Fibroblast of mammary gland (primary cell): ENCODE measurements at regions not wholly inside any gene's neighbourhood (a gene's known extent, or its start where the extent isn't known, plus 50 kb on each side); places are given as distances from the start of the nearest gene placed in this dataset.
A peak's percentile ranks its signal among the peaks of the same experiment; 100 is the strongest.

Experiments used
- DNase-seq: peaks from one replicate; pipeline ENCODE4 v3.0.0-alpha.2; 2010; ENCODE audit warnings: low read depth
- H3K4me3 ChIP-seq: 2 replicates; pipeline ENCODE4 v1.5.1; 2011; ENCODE audit warnings: low read depth, mild to moderate bottlenecking, low read length, moderate library complexity; ENCODE audit not compliant: control insufficient read depth
- TF ChIP-seq, protein P1 (sequence below): conservative IDR thresholded peaks from 2 replicates; pipeline ENCODE4 v1.5.1; 2011; ENCODE audit warnings: low read depth, low read length, inconsistent platforms; ENCODE audit not compliant: control insufficient read depth, insufficient read depth

DNA sequence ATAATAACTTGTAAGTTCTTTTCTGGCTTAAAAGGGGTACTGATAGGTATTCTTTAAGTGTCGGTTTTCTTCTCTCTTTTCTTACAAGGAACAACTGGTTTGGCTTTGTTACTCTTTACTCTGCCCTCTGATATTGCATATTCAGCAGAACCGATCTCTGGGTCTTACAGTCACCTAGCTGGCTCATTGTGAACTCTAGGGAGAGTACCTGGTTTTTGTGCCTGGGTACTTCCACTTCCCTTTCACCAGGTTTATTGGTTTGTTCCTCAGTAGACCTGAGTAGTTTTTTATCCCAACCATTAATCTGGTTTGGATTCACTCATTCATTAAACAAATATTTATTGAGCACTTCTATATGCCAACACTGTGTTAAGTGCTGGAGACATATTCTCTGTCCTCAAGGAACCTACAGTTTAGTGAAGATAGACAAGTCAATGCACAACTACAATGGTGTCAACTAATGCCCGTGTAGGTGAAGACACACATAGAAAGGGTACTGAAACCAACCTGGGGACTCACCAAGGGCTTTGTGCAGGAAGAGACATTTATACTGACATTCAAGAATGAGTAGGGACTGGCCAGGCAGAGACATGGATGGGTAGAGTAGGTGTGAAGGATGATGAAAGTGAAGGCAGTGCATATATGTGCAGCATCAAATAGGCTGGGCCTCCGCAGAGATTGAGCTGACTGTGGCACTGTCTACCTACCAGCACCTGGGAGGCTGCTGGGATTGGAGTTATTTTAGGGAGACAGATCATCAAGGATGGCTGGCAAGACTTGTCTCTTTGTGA lies 348.8 kb upstream of the C11orf87 start:
- no peak overlapping the region for H3K4me3 ChIP-seq
- DNase-seq, result no peak
- TF ChIP-seq, protein P1, sequence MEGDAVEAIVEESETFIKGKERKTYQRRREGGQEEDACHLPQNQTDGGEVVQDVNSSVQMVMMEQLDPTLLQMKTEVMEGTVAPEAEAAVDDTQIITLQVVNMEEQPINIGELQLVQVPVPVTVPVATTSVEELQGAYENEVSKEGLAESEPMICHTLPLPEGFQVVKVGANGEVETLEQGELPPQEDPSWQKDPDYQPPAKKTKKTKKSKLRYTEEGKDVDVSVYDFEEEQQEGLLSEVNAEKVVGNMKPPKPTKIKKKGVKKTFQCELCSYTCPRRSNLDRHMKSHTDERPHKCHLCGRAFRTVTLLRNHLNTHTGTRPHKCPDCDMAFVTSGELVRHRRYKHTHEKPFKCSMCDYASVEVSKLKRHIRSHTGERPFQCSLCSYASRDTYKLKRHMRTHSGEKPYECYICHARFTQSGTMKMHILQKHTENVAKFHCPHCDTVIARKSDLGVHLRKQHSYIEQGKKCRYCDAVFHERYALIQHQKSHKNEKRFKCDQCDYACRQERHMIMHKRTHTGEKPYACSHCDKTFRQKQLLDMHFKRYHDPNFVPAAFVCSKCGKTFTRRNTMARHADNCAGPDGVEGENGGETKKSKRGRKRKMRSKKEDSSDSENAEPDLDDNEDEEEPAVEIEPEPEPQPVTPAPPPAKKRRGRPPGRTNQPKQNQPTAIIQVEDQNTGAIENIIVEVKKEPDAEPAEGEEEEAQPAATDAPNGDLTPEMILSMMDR, result no peak

DNA sequence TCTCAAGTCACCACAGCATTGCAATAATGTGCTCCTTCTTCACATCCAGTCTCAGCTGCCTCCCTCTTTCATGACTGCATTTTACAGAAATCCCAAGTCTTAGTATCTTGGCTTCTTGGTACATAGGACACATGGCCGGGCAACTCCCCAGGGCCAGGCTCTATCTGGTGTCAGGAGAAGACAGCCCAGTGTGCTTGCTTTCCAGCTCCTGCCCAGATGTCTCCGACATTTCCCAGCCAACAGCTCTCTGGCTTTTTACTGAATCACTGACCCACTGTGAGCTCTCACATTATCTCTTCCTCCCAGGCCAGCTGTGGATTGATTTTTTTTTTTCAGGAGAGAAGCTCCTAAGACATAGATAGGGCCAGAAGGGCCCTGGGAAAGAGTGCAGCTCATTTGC lies 346.0 kb upstream of the C11orf87 start:
- TF ChIP-seq, protein P1, result no peak
- no peak for DNase-seq
- no peak overlapping the region for H3K4me3 ChIP-seq

DNA sequence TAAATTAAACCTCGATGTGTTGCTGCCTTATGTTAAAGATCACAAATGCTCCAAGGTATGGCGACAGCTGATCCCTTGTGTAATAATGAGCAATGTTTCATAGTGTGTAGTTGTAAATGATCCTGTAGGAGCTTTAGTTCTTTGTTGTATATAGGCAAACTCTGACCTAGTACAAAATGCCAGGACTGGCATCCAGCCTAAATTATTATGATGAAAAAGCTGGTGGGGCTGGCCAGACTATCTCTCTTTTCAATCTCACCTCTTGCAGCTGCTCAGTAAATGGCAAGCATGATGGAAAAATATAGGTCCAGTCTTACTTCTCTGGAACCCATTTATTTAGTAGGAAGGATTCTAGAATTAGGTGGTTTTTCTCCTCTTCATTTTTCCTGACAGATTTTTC lies 345.1 kb upstream of the C11orf87 start:
- no peak for DNase-seq
- TF ChIP-seq, protein P1, result no peak
- H3K4me3 ChIP-seq, result no peak overlapping the region

DNA sequence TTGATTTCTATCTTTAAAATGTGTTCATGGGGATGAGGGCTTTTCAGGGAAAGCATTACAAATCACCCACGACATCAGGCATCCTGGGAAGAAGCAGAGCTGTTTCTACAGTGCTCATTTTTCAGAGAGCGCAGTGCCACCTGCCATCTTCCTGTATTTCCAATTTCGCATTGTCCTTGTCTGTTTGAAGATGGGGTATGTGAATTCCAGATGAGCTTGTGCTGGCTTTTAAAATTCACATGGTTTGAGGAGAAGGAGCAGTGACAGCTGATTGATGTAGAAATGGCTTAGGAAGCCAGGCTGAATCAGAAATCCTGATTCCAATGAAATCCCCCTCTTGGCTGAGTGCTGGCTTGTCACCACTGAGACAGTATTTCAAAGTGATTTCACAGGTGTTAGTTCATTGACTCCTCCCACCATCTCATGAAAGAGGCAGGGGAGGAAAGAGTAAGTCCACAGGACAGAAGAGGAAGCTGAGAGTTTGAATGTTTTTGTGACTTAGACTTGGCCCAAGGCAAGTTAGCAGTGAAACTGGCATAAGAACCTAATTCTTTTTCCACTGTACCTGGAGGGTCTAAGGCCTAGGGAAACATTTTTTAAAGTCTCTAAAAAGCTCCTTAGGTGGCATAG lies 344.6 kb upstream of the C11orf87 start:
- H3K4me3 ChIP-seq, result no peak overlapping the region
- TF ChIP-seq, protein P1, result no peak
- no peak for DNase-seq

DNA sequence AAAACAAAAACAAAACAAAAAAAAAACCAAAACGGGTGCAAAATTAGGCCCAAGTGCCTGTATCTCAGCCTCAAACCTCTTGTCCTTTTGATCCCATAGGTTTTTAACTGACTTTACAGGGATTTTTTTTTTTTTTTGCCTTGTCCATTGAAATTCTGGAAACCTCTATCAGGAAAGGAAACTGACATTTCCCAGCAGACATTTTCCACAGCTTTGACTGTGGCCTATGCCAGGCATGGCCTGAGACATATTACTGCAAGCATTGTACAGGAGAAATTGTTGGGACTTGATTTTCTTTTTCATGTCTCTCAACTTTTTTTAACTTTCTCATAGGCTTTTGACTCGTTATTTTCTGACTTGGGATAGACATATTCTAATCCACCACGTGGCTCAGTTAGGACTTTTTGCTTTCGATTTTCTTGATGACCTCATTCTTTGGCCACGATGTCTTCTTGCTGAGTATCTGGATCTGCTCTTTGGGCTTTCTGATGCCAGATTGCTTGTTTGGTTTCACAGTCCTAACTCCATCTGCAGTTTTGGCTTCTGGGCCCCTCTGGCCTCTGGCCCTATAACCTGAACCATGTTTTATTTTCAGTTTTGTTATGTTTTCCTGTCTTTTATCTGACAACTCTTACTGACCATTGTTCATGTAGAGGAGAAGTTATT lies 336.1 kb upstream of the C11orf87 start:
- TF ChIP-seq, protein P1, result no peak
- DNase-seq, result peak; percentile 82
- H3K4me3 ChIP-seq, result no peak overlapping the region

DNA sequence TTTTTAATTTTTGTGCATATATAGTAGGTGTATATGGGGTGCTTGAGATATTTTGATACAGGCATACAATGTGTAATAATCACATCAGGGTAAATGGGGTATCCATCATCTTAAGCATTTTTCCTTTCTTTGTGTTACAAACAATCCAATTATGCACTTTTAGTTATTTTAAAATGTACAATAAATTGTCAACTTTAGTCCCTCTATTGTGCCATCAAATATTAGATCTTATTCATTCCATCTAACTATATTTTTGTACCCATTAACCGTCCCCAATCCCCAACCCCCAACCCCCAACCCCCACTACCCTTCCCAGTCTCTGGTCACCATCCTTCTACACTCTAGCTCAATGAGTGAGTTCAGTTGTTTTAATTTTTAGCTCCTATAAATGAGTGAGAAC lies 335.1 kb upstream of the C11orf87 start:
- TF ChIP-seq, protein P1, result no peak
- DNase-seq, result no peak
- H3K4me3 ChIP-seq, result no peak overlapping the region
